Keratinocyte (primary cell): ENCODE measurements at regions not wholly inside any gene's neighbourhood (a gene's known extent, or its start where the extent isn't known, plus 50 kb on each side); places are given as distances from the start of the nearest gene placed in this dataset.

Experiments
- DNase-seq: peaks from one replicate; pipeline ENCODE4 v3.0.0-alpha.2; 2011; ENCODE audit warnings: low read depth, missing footprints, low spot score
- FAIRE-seq: peaks from 2 replicates; lab custom pipeline; 2011; peaks lifted over from hg19 to GRCh38; lab: Jason Lieb, UNC
- H2AFZ ChIP-seq: 2 replicates; pipeline ENCODE4 v1.6.0; 2012; ENCODE audit warnings: low read length, control low read depth, inconsistent platforms; ENCODE audit not compliant: control insufficient read depth
- H3K27ac ChIP-seq: 2 replicates; pipeline ENCODE4 v1.5.1; 2011; ENCODE audit warnings: low read length; ENCODE audit not compliant: control insufficient read depth, insufficient read depth
- H3K27me3 ChIP-seq: 3 replicates; pipeline ENCODE4 v1.6.0; 2011; ENCODE audit warnings: low read length; ENCODE audit not compliant: control insufficient read depth, insufficient read depth; ENCODE audit errors: extremely low read depth
- H3K36me3 ChIP-seq, 2 experiments: 2 replicates in 1 of 2; 3 replicates in 1 of 2; pipeline ENCODE4 v1.5.1; 2011; ENCODE audit warnings: low read length in 2 of 2, mild to moderate bottlenecking in 1 of 2; ENCODE audit not compliant: control insufficient read depth in 2 of 2, insufficient read depth in 2 of 2; ENCODE audit errors: extremely low read depth in 1 of 2
- H3K4me1 ChIP-seq: 3 replicates; pipeline ENCODE4 v1.5.1; 2011; ENCODE audit warnings: low read length; ENCODE audit not compliant: control insufficient read depth, insufficient read depth; ENCODE audit errors: extremely low read depth
- H3K4me2 ChIP-seq: 3 replicates; pipeline ENCODE4 v1.6.0; 2011; ENCODE audit warnings: low read depth, low read length; ENCODE audit not compliant: control insufficient read depth, insufficient read depth; ENCODE audit errors: extremely low read depth
- H3K4me3 ChIP-seq, 3 experiments: fragments of 200-600 bp in 1 of 3; sonication (generic) in 1 of 3; 2 replicates in 2 of 3; 3 replicates in 1 of 3; pipeline ENCODE4 v1.5.1; 2011 to 2016; ENCODE audit warnings: low read length in 3 of 3, mild to moderate bottlenecking in 3 of 3, control low read depth in 2 of 3, inconsistent platforms in 1 of 3, low read depth in 1 of 3, mixed read lengths in 1 of 3, mixed run types in 1 of 3, moderate library complexity in 1 of 3; ENCODE audit not compliant: control insufficient read depth in 2 of 3, insufficient read depth in 2 of 3; ENCODE audit errors: extremely low read depth in 1 of 3
- H3K79me2 ChIP-seq: 2 replicates; pipeline ENCODE4 v1.6.0; 2012; ENCODE audit warnings: low read length; ENCODE audit not compliant: control insufficient read depth, insufficient read depth
- H3K9ac ChIP-seq: 3 replicates; pipeline ENCODE4 v1.6.0; 2011; ENCODE audit warnings: low read length; ENCODE audit not compliant: control insufficient read depth, insufficient read depth; ENCODE audit errors: extremely low read depth
- H3K9me1 ChIP-seq: 3 replicates; pipeline ENCODE4 v1.6.0; 2011; ENCODE audit warnings: low read length; ENCODE audit not compliant: control insufficient read depth, insufficient read depth; ENCODE audit errors: extremely low read depth
- H3K9me3 ChIP-seq: 2 replicates; pipeline ENCODE4 v1.5.1; 2012; ENCODE audit warnings: low read depth, low read length; ENCODE audit not compliant: control insufficient read depth
- H4K20me1 ChIP-seq: 3 replicates; pipeline ENCODE4 v1.6.0; 2011; ENCODE audit warnings: low read length; ENCODE audit not compliant: control insufficient read depth, insufficient read depth; ENCODE audit errors: extremely low read depth
- CTCF ChIP-seq, 3 experiments: IDR thresholded peaks in 1 of 3; conservative IDR thresholded peaks in 1 of 3; optimal IDR thresholded peaks in 1 of 3; 2 replicates in 2 of 3; 3 replicates in 1 of 3; pipeline versions ENCODE3 to v1.5.1; 2011; ENCODE audit warnings: low read length in 3 of 3, mild to moderate bottlenecking in 3 of 3, moderate library complexity in 2 of 3, control low read depth in 1 of 3, inconsistent platforms in 1 of 3; ENCODE audit not compliant: insufficient read depth in 2 of 3; ENCODE audit errors: extremely low read depth in 1 of 3
- EZH2 ChIP-seq: IDR thresholded peaks from one replicate; pipeline ENCODE4 v1.6.1; 2012; ENCODE audit warnings: inconsistent platforms, mild to moderate bottlenecking, low read length, moderate library complexity
- dilution Hi-C: fragments of 300-500 bp; cut with MboI; formaldehyde crosslinking; loops from one replicate; pipeline ENCODE4 v1.7.0; 2020; ENCODE audit warnings: low sequenced_read_pairs; ENCODE audit not compliant: extremely low pct_ligation_motif_present

- H3K27ac ChIP-seq, result no peak overlapping the region
- no peak overlapping the region for H3K9ac ChIP-seq
- TF ChIP-seq CTCF (optimal IDR thresholded peaks at IDR 0.05 in 1 of 3, IDR thresholded peaks at IDR 0.05 in 1 of 3, conservative IDR thresholded peaks at IDR 0.05 in 1 of 3; ENCODE audit: extremely low read depth in 1 of 3, insufficient read depth in 2 of 3, low read length in 3 of 3) (no peak), EZH2 (no peak)
- no peaks in the 10 kb centered on the region for H3K9me3 ChIP-seq
- H3K27me3 ChIP-seq, result peaks cover 3% of the 10 kb centered on the region
- H3K36me3 ChIP-seq, result no peaks in the 10 kb centered on the region
- DNase-seq (no peak), FAIRE-seq (no peak)
- H3K4me2 ChIP-seq, result no peak overlapping the region
- no peaks in the 10 kb centered on the region for H3K9me1 ChIP-seq
- H3K79me2 ChIP-seq, result no peaks in the 10 kb centered on the region
- no peak overlapping the region for H3K4me3 ChIP-seq
- no peak overlapping the region for H2AFZ ChIP-seq
- no peaks in the 10 kb centered on the region for H3K4me1 ChIP-seq
- dilution Hi-C loops, result no loop called here
- no peaks in the 10 kb centered on the region for H4K20me1 ChIP-seq
These were observed 191.5 kb upstream of the RMP24 start for GRCh38 chr18:35780937-35781336.

- no peak overlapping the region for H3K9ac ChIP-seq
- dilution Hi-C loops, result no loop called here
These were observed 189.6 kb upstream of the RMP24 start for GRCh38 chr18:35782926-35783325.

More at GRCh38 chr18:35782926-35783325, 189.6 kb upstream of the RMP24 start:
- Histone ChIP-seq H3K9me3 (no peaks in the 10 kb centered on the region), H3K9me1 (no peaks in the 10 kb centered on the region), H3K4me2 (no peak overlapping the region), H2AFZ (no peak overlapping the region), H3K36me3 (no peaks in the 10 kb centered on the region), H3K4me3 (no peak overlapping the region), H3K27ac (no peak overlapping the region), H3K79me2 (no peaks in the 10 kb centered on the region), H3K27me3 (peaks cover 6% of the 10 kb centered on the region), H4K20me1 (no peaks in the 10 kb centered on the region), H3K4me1 (no peaks in the 10 kb centered on the region)
- DNase-seq, result no peak
- FAIRE-seq, result no peak
- TF ChIP-seq EZH2 (no peak), CTCF (optimal IDR thresholded peaks at IDR 0.05 in 1 of 3, IDR thresholded peaks at IDR 0.05 in 1 of 3, conservative IDR thresholded peaks at IDR 0.05 in 1 of 3; ENCODE audit: extremely low read depth in 1 of 3, insufficient read depth in 2 of 3, low read length in 3 of 3) (no peak)
